MM.1S (cell line): ENCODE measurements at regions not wholly inside any gene's neighbourhood (a gene's known extent, or its start where the extent isn't known, plus 50 kb on each side); places are given as distances from the start of the nearest gene placed in this dataset.

Experiments used
- DNase-seq: peaks from one replicate; pipeline ENCODE4 v3.0.0-alpha.2; 2015
- H2AFZ ChIP-seq: fragments of 300-600 bp; sonication (generic); 2 replicates; pipeline ENCODE4 v1.6.0; 2016; ENCODE audit warnings: antibody characterized with exemption, low read length
- H3F3A ChIP-seq: fragments of 300-600 bp; sonication (generic); 2 replicates; pipeline ENCODE4 v1.6.1; 2016; ENCODE audit warnings: mild to moderate bottlenecking, antibody characterized with exemption, low read length, moderate library complexity, mixed read lengths; ENCODE audit not compliant: insufficient read depth
- H3K27ac ChIP-seq: fragments of 300-600 bp; sonication (generic); 2 replicates; pipeline ENCODE4 v1.5.1; 2016; ENCODE audit warnings: mild to moderate bottlenecking, low read length
- H3K27me3 ChIP-seq: fragments of 300-600 bp; sonication (generic); replicated peaks from 2 replicates; pipeline ENCODE4 v1.6.0; 2016; ENCODE audit warnings: low read length; ENCODE audit not compliant: insufficient read depth
- H3K36me3 ChIP-seq: fragments of 300-600 bp; sonication (generic); replicated peaks from 2 replicates; pipeline ENCODE4 v1.6.1; 2016; ENCODE audit warnings: mild to moderate bottlenecking, low read length, mixed read lengths; ENCODE audit not compliant: insufficient read depth
- H3K4me1 ChIP-seq: fragments of 300-600 bp; sonication (generic); 2 replicates; pipeline ENCODE4 v1.6.1; 2016; ENCODE audit warnings: low read length, mixed read lengths
- H3K4me2 ChIP-seq: fragments of 300-600 bp; sonication (generic); 2 replicates; pipeline ENCODE4 v1.6.0; 2016; ENCODE audit warnings: low read depth, low read length
- H3K4me3 ChIP-seq: fragments of 300-600 bp; sonication (generic); 2 replicates; pipeline ENCODE4 v1.5.1; 2016; ENCODE audit warnings: low read length, mixed read lengths
- H3K79me2 ChIP-seq: fragments of 300-600 bp; sonication (generic); 2 replicates; pipeline ENCODE4 v1.6.1; 2016; ENCODE audit warnings: mixed run types, low read length, mixed read lengths
- H3K9ac ChIP-seq: fragments of 300-600 bp; sonication (generic); 2 replicates; pipeline ENCODE4 v1.6.1; 2016; ENCODE audit warnings: low read length, mixed read lengths
- H3K9me2 ChIP-seq: fragments of 300-600 bp; sonication (generic); replicated peaks from 2 replicates; pipeline ENCODE4 v1.6.1; 2016; ENCODE audit warnings: mild to moderate bottlenecking, low read length, mixed read lengths; ENCODE audit not compliant: insufficient read depth
- H3K9me3 ChIP-seq: fragments of 300-600 bp; sonication (generic); replicated peaks from 2 replicates; pipeline ENCODE4 v1.6.1; 2016; ENCODE audit warnings: mild to moderate bottlenecking, low read length, mixed read lengths; ENCODE audit not compliant: insufficient read depth
- H4K20me1 ChIP-seq: fragments of 300-600 bp; sonication (generic); 2 replicates; pipeline ENCODE4 v1.6.1; 2016; ENCODE audit warnings: mild to moderate bottlenecking, low read length, moderate library complexity, mixed read lengths; ENCODE audit not compliant: insufficient read depth
- EZH2 ChIP-seq: fragments of 300-600 bp; sonication (generic); optimal IDR thresholded peaks from 2 replicates; pipeline ENCODE3; 2017; ENCODE audit warnings: low read depth, mild to moderate bottlenecking, antibody characterized with exemption, low read length, mixed read lengths
- EZH2phosphoT487 ChIP-seq: fragments of 300-600 bp; sonication (generic); IDR thresholded peaks from 2 replicates; pipeline ENCODE4 v1.6.1; 2018; ENCODE audit warnings: antibody characterized with exemption, low read length
- TF ChIP-seq, protein P1 (sequence below): fragments of 300-600 bp; sonication (generic); IDR thresholded peaks from 2 replicates; pipeline ENCODE4 v1.5.1; 2016; ENCODE audit warnings: antibody characterized with exemption, low read length, mixed read lengths

DNA sequence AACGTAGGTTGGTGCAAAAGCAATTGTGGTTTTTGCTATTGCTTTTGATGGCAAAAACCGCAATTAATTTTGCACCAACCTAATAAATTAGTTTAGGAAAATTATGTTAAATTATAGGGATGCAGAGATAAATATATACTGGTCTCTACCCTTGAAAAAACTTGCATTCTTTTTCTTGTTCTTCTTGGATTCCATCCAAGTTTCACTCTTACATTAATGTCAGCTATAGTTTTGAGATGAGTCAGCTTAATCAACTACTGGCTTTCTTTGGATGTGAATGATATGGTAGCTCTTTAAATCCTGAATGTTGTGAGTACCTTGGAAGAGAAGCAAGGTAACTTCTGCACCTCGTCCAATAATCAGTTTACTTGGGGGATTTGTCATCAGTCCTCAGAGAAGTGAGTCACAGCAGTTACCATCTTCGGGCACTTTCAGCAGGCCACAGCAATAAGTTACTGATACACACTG is 549.0 kb upstream of the ZNF608 start:
- Histone ChIP-seq H3K4me1 (no peaks in the 10 kb centered on the region), H3K4me3 (no peak overlapping the region), H3K27ac (no peak overlapping the region), H3K27me3 (no peaks in the 10 kb centered on the region), H3K9ac (no peak overlapping the region), H3K9me3 (no peaks in the 10 kb centered on the region), H3K4me2 (no peak overlapping the region), H3K36me3 (no peaks in the 10 kb centered on the region), H3K79me2 (no peaks in the 10 kb centered on the region), H3K9me2 (no peaks in the 10 kb centered on the region), H4K20me1 (no peaks in the 10 kb centered on the region), H3F3A (no peaks in the 10 kb centered on the region), H2AFZ (no peak overlapping the region)
- peak; percentile 15 for DNase-seq
- TF ChIP-seq EZH2phosphoT487: no peak
- TF ChIP-seq, protein P1, sequence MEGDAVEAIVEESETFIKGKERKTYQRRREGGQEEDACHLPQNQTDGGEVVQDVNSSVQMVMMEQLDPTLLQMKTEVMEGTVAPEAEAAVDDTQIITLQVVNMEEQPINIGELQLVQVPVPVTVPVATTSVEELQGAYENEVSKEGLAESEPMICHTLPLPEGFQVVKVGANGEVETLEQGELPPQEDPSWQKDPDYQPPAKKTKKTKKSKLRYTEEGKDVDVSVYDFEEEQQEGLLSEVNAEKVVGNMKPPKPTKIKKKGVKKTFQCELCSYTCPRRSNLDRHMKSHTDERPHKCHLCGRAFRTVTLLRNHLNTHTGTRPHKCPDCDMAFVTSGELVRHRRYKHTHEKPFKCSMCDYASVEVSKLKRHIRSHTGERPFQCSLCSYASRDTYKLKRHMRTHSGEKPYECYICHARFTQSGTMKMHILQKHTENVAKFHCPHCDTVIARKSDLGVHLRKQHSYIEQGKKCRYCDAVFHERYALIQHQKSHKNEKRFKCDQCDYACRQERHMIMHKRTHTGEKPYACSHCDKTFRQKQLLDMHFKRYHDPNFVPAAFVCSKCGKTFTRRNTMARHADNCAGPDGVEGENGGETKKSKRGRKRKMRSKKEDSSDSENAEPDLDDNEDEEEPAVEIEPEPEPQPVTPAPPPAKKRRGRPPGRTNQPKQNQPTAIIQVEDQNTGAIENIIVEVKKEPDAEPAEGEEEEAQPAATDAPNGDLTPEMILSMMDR: no peak
- no peak for TF ChIP-seq EZH2

DNA sequence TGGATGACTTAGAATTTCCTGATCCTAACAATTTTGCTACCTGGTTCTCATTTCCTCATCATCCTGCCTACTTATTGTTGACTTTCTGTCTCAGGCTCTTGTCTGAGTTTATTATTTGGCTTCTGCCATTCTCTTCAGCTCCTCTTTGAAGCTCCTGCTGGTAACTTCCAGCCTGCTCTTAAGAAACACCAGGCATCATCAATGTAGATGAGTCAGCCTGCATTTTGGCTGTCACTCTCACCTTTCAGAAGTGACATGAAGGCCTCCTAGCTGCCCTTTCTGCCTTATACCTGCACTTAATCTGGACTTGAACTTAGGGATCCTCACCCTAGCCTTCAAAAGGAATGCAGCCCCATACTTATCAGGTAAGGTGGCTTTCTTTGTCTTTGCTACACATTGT is 551.8 kb upstream of the ZNF608 start:
- Histone ChIP-seq H3K4me3 (no peak overlapping the region), H3K27ac (no peak overlapping the region), H4K20me1 (no peaks in the 10 kb centered on the region), H3K9ac (no peak overlapping the region), H3K27me3 (no peaks in the 10 kb centered on the region), H2AFZ (no peak overlapping the region), H3K9me2 (no peaks in the 10 kb centered on the region), H3K9me3 (no peaks in the 10 kb centered on the region), H3K4me1 (no peaks in the 10 kb centered on the region), H3K79me2 (no peaks in the 10 kb centered on the region), H3F3A (no peaks in the 10 kb centered on the region), H3K4me2 (no peak overlapping the region), H3K36me3 (no peaks in the 10 kb centered on the region)
- TF ChIP-seq EZH2phosphoT487 (no peak), EZH2 (no peak)
- TF ChIP-seq, protein P1: no peak
- DNase-seq: no peak

DNA sequence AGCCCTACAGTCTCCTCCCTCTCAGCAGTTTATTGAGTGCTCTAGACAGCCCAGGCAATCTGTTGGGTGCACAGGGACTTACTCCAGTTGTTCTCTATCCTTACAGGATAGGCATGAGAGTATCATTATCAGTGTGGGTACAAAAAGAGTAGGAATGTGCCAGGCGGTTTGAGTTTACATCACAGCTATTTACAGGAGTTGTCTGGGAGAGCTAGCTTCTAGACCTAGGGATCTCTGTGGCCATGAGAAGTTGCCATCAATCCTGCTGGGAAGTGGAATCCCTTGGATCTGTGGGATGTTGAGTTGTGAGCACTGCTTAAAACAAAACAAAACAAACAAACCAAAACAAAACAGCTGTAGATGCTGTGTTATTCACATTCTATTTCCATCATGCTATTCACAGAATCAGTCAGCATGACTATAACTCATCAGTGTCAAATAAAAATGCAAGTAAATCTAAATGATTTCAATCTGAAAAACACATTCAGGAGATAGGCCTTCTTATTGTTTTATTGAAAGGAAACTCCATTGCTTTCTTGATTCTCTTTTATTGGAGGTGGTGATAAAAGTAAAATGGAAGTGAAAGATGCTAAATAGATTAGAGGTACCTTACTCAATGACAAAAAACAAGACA is 552.4 kb upstream of the ZNF608 start:
- H4K20me1 ChIP-seq: no peaks in the 10 kb centered on the region
- no peak overlapping the region for H3K4me3 ChIP-seq
- H3K9ac ChIP-seq: no peak overlapping the region
- no peaks in the 10 kb centered on the region for H3K4me1 ChIP-seq
- H2AFZ ChIP-seq: no peak overlapping the region
- no peaks in the 10 kb centered on the region for H3K36me3 ChIP-seq
- TF ChIP-seq EZH2phosphoT487: no peak
- TF ChIP-seq, protein P1: no peak
- no peak for TF ChIP-seq EZH2
- H3F3A ChIP-seq: no peaks in the 10 kb centered on the region
- no peak overlapping the region for H3K4me2 ChIP-seq
- H3K27ac ChIP-seq: no peak overlapping the region
- DNase-seq: no peak
- H3K79me2 ChIP-seq: no peaks in the 10 kb centered on the region
- H3K27me3 ChIP-seq: no peaks in the 10 kb centered on the region
- H3K9me2 ChIP-seq: no peaks in the 10 kb centered on the region
- H3K9me3 ChIP-seq: no peaks in the 10 kb centered on the region
